ENCODE measurements at regions not wholly inside any gene's neighbourhood (a gene's known extent, or its start where the extent isn't known, plus 50 kb on each side); places are given as distances from the start of the nearest gene placed in this dataset.

GRCh38 chr2:18425210-18425703 is 135.2 kb downstream of the RDH14 start:
- DNase-seq (ENCODE audit: low read depth), result no peak
- no peak for TF ChIP-seq CTCF (IDR thresholded peaks at IDR 0.05; ENCODE audit: control insufficient read depth, insufficient read depth, low read depth, low read length, missing control alignments)
- H3K4me3 ChIP-seq (ENCODE audit: control insufficient read depth, low read depth, low read length), result no peak overlapping the region

DNA sequence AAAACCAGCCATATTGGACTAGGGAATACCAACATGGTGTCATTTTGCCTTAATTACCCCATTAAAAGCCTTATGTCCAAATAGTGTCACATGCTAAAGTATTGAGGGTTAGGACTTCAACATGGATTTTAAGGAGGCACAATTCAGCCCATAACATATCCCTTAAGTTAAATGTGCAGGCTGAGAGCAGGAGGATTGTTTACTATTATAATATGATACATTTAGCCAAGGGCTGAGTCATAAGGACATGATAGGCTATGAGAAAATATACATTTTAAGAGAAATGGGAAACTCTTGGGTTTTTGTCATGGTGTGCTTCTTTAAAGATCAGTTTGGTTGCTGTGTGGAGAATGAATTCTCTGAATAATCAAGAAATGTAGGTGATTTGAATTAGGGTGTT is 136.8 kb downstream of the RDH14 start:
- no peak for TF ChIP-seq CTCF (IDR thresholded peaks at IDR 0.05; ENCODE audit: control insufficient read depth, insufficient read depth, low read depth, low read length, missing control alignments)

GRCh38 chr2:18422432-18423165 is 137.9 kb downstream of the RDH14 start:
- TF ChIP-seq CTCF (IDR thresholded peaks at IDR 0.05; ENCODE audit: control insufficient read depth, insufficient read depth, low read depth, low read length, missing control alignments), result no peak
- no peak for DNase-seq (ENCODE audit: low read depth)
- no peak overlapping the region for H3K4me3 ChIP-seq (ENCODE audit: control insufficient read depth, low read depth, low read length)

More for the DNA sequence above, 136.8 kb downstream of the RDH14 start:
- no peak for DNase-seq (ENCODE audit: low read depth)
- H3K4me3 ChIP-seq (ENCODE audit: control insufficient read depth, low read depth, low read length), result no peak overlapping the region

DNA sequence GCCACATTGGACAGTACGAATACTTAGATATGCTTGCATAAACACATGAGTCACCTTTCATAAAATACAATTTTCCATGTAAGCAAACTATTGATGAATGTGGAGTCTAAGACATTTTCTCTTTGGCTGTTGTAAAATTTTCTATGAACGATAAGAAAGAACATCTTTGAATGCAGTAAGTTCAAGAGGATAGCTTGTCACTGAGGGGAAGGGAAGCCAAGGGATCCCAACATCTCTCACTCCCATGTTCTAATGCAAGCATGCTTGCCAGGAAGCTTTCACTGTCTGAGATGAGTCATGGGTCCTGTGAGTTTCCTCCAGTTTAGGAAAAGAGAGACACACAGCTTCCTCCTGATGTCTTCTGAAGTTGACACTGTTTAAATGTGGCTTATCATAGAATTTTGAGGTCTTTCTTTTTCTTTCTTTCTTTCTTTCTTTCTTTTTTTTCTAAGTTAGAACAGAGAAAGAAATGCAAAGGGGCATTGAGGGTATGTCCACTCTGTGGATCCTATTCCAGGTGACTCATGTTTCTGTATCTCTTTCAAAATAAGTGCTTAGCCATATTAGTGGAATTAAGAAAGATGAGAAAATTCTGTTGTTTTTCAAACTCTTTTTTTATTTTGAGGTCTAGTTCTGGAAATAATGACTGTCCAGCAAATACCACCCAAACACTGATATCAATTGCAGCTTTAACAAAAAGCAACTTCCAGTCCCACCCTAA is 146.6 kb downstream of the RDH14 start:
- TF ChIP-seq CTCF (IDR thresholded peaks at IDR 0.05; ENCODE audit: control insufficient read depth, insufficient read depth, low read depth, low read length, missing control alignments), result no peak
- peak; percentile 37 for DNase-seq (ENCODE audit: low read depth)

GRCh38 chr2:18412980-18413675 is 147.3 kb downstream of the RDH14 start:
- DNase-seq (ENCODE audit: low read depth), result no peak
- no peak for TF ChIP-seq CTCF (IDR thresholded peaks at IDR 0.05; ENCODE audit: control insufficient read depth, insufficient read depth, low read depth, low read length, missing control alignments)
- H3K4me3 ChIP-seq (ENCODE audit: control insufficient read depth, low read depth, low read length), result no peak overlapping the region

More for the DNA sequence above, 146.6 kb downstream of the RDH14 start:
- H3K4me3 ChIP-seq (ENCODE audit: control insufficient read depth, low read depth, low read length), result no peak overlapping the region

DNA sequence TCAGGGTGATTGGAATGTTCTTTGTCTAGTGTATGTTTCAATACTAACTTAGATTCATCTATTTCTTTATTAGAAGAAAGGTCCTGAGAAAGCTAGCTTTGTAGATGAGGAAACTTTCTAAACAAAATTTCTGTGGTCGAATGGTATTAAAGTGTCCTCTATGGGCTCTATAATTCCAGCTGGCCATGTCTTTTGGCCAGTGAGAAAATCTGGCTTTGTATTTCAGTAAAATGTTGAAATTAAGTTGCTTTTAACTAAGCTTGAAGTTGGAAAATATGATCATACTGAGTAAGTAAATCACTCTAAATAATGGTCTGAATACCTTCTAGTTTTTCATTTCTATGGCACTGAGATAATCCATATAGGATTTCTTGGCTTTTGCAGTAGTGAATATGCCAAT is 148.8 kb downstream of the RDH14 start:
- DNase-seq (ENCODE audit: low read depth), result no peak
- no peak for TF ChIP-seq CTCF (IDR thresholded peaks at IDR 0.05; ENCODE audit: control insufficient read depth, insufficient read depth, low read depth, low read length, missing control alignments)
- H3K4me3 ChIP-seq (ENCODE audit: control insufficient read depth, low read depth, low read length), result no peak overlapping the region

All from AG09309 (cell line).